ENCODE measurements at regions not wholly inside any gene's neighbourhood (a gene's known extent, or its start where the extent isn't known, plus 50 kb on each side); places are given as distances from the start of the nearest gene placed in this dataset.
"Not testable (repeated sequence)": the region's sequence is repeated elsewhere in the genome, so short reads cannot be mapped to it uniquely, and the experiment has no call there.

GRCh38 chr6:81894788-81895271, 142.3 kb upstream of the TENT5A start:
- H3K9me3 Mint-ChIP-seq, result no peaks in the 10 kb centered on the region
- DNase-seq, result no peak
- no peak overlapping the region for H3K27ac Mint-ChIP-seq
- H3K4me1 Mint-ChIP-seq, result no peaks in the 10 kb centered on the region
- H3K27me3 Mint-ChIP-seq, result no peaks in the 10 kb centered on the region
- H3K36me3 Mint-ChIP-seq (ENCODE audit: low read depth), result no peaks in the 10 kb centered on the region
- ChIA-PET CTCF (no interaction called here), POLR2A (no interaction called here)
- no peak overlapping the region for H3K4me3 Mint-ChIP-seq

- H3K36me3 Mint-ChIP-seq (ENCODE audit: low read depth), result no peaks in the 10 kb centered on the region
- CTCF ChIA-PET, result no interaction called here
- no peak for DNase-seq
- no peaks in the 10 kb centered on the region for H3K4me1 Mint-ChIP-seq
- H3K27ac Mint-ChIP-seq, result no peak overlapping the region
- H3K27me3 Mint-ChIP-seq, result no peaks in the 10 kb centered on the region
- H3K9me3 Mint-ChIP-seq, result no peaks in the 10 kb centered on the region
- POLR2A ChIA-PET, result no interaction called here
- H3K4me3 Mint-ChIP-seq, result no peak overlapping the region
Observed at GRCh38 chr6:81894306-81894705, 141.8 kb upstream of the TENT5A start.

- H3K9me3 Mint-ChIP-seq, result no peaks in the 10 kb centered on the region
- no peak overlapping the region for H3K4me3 Mint-ChIP-seq
- no peak for DNase-seq
- no peaks in the 10 kb centered on the region for H3K4me1 Mint-ChIP-seq
- H3K36me3 Mint-ChIP-seq (ENCODE audit: low read depth), result no peaks in the 10 kb centered on the region
- H3K27me3 Mint-ChIP-seq, result no peaks in the 10 kb centered on the region
- POLR2A ChIA-PET, result no interaction called here
- H3K27ac Mint-ChIP-seq, result no peak overlapping the region
- CTCF ChIA-PET, result no interaction called here
Observed at GRCh38 chr6:81892891-81893290, 140.4 kb upstream of the TENT5A start.

- POLR2A ChIA-PET, result no interaction called here
- Mint-ChIP-seq H3K4me3 (no peak overlapping the region), H3K4me1 (no peaks in the 10 kb centered on the region), H3K9me3 (no peaks in the 10 kb centered on the region), H3K27me3 (no peaks in the 10 kb centered on the region), H3K36me3 (ENCODE audit: low read depth) (no peaks in the 10 kb centered on the region), H3K27ac (no peak overlapping the region)
- CTCF ChIA-PET, result no interaction called here
- DNase-seq, result no peak
Observed at GRCh38 chr6:81891874-81892273, 139.4 kb upstream of the TENT5A start.

- Mint-ChIP-seq H3K36me3 (ENCODE audit: low read depth) (no peaks in the 10 kb centered on the region), H3K27me3 (no peaks in the 10 kb centered on the region), H3K27ac (no peak overlapping the region), H3K4me1 (no peaks in the 10 kb centered on the region), H3K4me3 (no peak overlapping the region), H3K9me3 (no peaks in the 10 kb centered on the region)
- ChIA-PET CTCF (no interaction called here), POLR2A (no interaction called here)
- DNase-seq, result no peak
Observed at GRCh38 chr6:81890846-81891245, 138.4 kb upstream of the TENT5A start.

GRCh38 chr6:81889377-81890053, 137.0 kb upstream of the TENT5A start:
- no peaks in the 10 kb centered on the region for H3K4me1 Mint-ChIP-seq
- no peak for DNase-seq
- H3K9me3 Mint-ChIP-seq, result peaks cover 4% of the 10 kb centered on the region
- H3K27ac Mint-ChIP-seq, result no peak overlapping the region
- H3K36me3 Mint-ChIP-seq (ENCODE audit: low read depth), result no peaks in the 10 kb centered on the region
- POLR2A ChIA-PET, result no interaction called here
- CTCF ChIA-PET, result no interaction called here
- H3K4me3 Mint-ChIP-seq, result no peak overlapping the region
- no peaks in the 10 kb centered on the region for H3K27me3 Mint-ChIP-seq

- H3K27ac Mint-ChIP-seq; H3K4me1 Mint-ChIP-seq; POLR2A ChIA-PET; DNase-seq; H3K4me3 Mint-ChIP-seq; H3K36me3 Mint-ChIP-seq (ENCODE audit: low read depth); H3K27me3 Mint-ChIP-seq; H3K9me3 Mint-ChIP-seq; CTCF ChIA-PET: not testable (repeated sequence)
Observed at GRCh38 chr6:81886909-81887308, 134.4 kb upstream of the TENT5A start.

- no peaks in the 10 kb centered on the region for H3K27me3 Mint-ChIP-seq
- H3K36me3 Mint-ChIP-seq (ENCODE audit: low read depth), result no peaks in the 10 kb centered on the region
- peaks cover 4% of the 10 kb centered on the region for H3K9me3 Mint-ChIP-seq
- POLR2A ChIA-PET, result no interaction called here
- CTCF ChIA-PET, result no interaction called here
- no peak overlapping the region for H3K4me3 Mint-ChIP-seq
- no peak for DNase-seq
- no peaks in the 10 kb centered on the region for H3K4me1 Mint-ChIP-seq
- H3K27ac Mint-ChIP-seq, result no peak overlapping the region
Observed at GRCh38 chr6:81886157-81886556, 133.7 kb upstream of the TENT5A start.

- Mint-ChIP-seq H3K27me3 (no peaks in the 10 kb centered on the region), H3K4me3 (no peak overlapping the region), H3K36me3 (ENCODE audit: low read depth) (no peaks in the 10 kb centered on the region), H3K9me3 (peaks cover 4% of the 10 kb centered on the region), H3K4me1 (no peaks in the 10 kb centered on the region), H3K27ac (no peak overlapping the region)
- CTCF ChIA-PET, result no interaction called here
- DNase-seq, result no peak
- POLR2A ChIA-PET, result no interaction called here
Observed at GRCh38 chr6:81881660-81882059, 129.2 kb upstream of the TENT5A start.

GRCh38 chr6:81878479-81878878, 126.0 kb upstream of the TENT5A start:
- H3K4me3 Mint-ChIP-seq, result no peak overlapping the region
- POLR2A ChIA-PET, result no interaction called here
- no peaks in the 10 kb centered on the region for H3K27me3 Mint-ChIP-seq
- H3K9me3 Mint-ChIP-seq, result peaks cover 2% of the 10 kb centered on the region
- CTCF ChIA-PET, result no interaction called here
- no peak for DNase-seq
- H3K27ac Mint-ChIP-seq, result no peak overlapping the region
- no peaks in the 10 kb centered on the region for H3K4me1 Mint-ChIP-seq
- H3K36me3 Mint-ChIP-seq (ENCODE audit: low read depth), result no peaks in the 10 kb centered on the region

GRCh38 chr6:81876971-81877370, 124.5 kb upstream of the TENT5A start:
- no peak for DNase-seq
- POLR2A ChIA-PET, result no interaction called here
- Mint-ChIP-seq H3K27me3 (no peaks in the 10 kb centered on the region), H3K36me3 (ENCODE audit: low read depth) (no peaks in the 10 kb centered on the region), H3K4me3 (no peak overlapping the region), H3K9me3 (peaks cover 2% of the 10 kb centered on the region), H3K4me1 (no peaks in the 10 kb centered on the region), H3K27ac (no peak overlapping the region)
- CTCF ChIA-PET, result no interaction called here

- POLR2A ChIA-PET, result no interaction called here
- DNase-seq, result no peak
- no peak overlapping the region for H3K4me3 Mint-ChIP-seq
- no peaks in the 10 kb centered on the region for H3K4me1 Mint-ChIP-seq
- CTCF ChIA-PET, result no interaction called here
- peaks cover 2% of the 10 kb centered on the region for H3K9me3 Mint-ChIP-seq
- H3K27ac Mint-ChIP-seq, result no peak overlapping the region
- H3K36me3 Mint-ChIP-seq (ENCODE audit: low read depth), result no peaks in the 10 kb centered on the region
- no peaks in the 10 kb centered on the region for H3K27me3 Mint-ChIP-seq
Observed at GRCh38 chr6:81875782-81876293, 123.4 kb upstream of the TENT5A start.

- CTCF ChIA-PET; POLR2A ChIA-PET; H3K4me1 Mint-ChIP-seq; H3K36me3 Mint-ChIP-seq (ENCODE audit: low read depth); H3K27ac Mint-ChIP-seq; DNase-seq; H3K4me3 Mint-ChIP-seq; H3K9me3 Mint-ChIP-seq; H3K27me3 Mint-ChIP-seq: not testable (repeated sequence)
Observed at GRCh38 chr6:81869749-81870508, 117.4 kb upstream of the TENT5A start.

- no peak for DNase-seq
- Mint-ChIP-seq H3K36me3 (ENCODE audit: low read depth) (no peaks in the 10 kb centered on the region), H3K4me1 (no peaks in the 10 kb centered on the region), H3K27ac (no peak overlapping the region), H3K4me3 (no peak overlapping the region), H3K9me3 (peaks cover under 1% of the 10 kb centered on the region), H3K27me3 (peaks cover 2% of the 10 kb centered on the region)
- POLR2A ChIA-PET, result no interaction called here
- CTCF ChIA-PET, result interaction anchor here (0.5 kb wide), 1 partner anchor 485 kb away, joined by 3 read pairs; no protein-coding TSS in a partner anchor
Observed at GRCh38 chr6:81865712-81866111, 113.2 kb upstream of the TENT5A start.
